ENCODE measurements at regions not wholly inside any gene's neighbourhood (a gene's known extent, or its start where the extent isn't known, plus 50 kb on each side); places are given as distances from the start of the nearest gene placed in this dataset.

GRCh38 chr1:168371477-168371876 is 90.8 kb downstream of the TBX19 start:
- H3K4me3 ChIP-seq (ENCODE audit: low read length) = no peak overlapping the region
- no peak for DNase-seq (ENCODE audit: low read depth)
- TF ChIP-seq CTCF (conservative IDR thresholded peaks at IDR 0.05; ENCODE audit: low read depth, low read length) = no peak

- DNase-seq (ENCODE audit: low read depth) = no peak
- no peak overlapping the region for H3K4me3 ChIP-seq (ENCODE audit: low read length)
- TF ChIP-seq CTCF (conservative IDR thresholded peaks at IDR 0.05; ENCODE audit: low read depth, low read length) = no peak
Observed at GRCh38 chr1:168370586-168370985, 89.9 kb downstream of the TBX19 start.

DNA sequence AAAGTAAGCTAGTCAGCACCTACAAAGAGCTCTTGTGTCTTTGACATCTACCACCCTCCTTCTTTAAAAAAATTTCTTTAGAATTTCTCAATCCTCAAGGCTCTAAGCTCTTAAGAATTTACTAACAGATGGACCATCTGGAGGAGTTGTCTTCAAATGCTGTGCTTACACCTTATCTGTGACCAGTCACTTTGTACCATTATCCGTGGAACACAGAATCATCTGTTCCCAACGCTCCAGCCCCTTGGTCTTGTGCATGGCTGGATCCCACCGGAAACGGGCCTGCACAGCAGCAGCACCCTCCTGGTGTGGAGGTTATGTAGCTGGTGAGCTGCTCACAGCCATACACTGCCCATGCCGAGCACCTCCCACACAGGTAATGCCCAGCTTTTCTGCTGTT is 89.0 kb downstream of the TBX19 start:
- H3K4me3 ChIP-seq (ENCODE audit: low read length) = no peak overlapping the region
- no peak for TF ChIP-seq CTCF (conservative IDR thresholded peaks at IDR 0.05; ENCODE audit: low read depth, low read length)
- no peak for DNase-seq (ENCODE audit: low read depth)

DNA sequence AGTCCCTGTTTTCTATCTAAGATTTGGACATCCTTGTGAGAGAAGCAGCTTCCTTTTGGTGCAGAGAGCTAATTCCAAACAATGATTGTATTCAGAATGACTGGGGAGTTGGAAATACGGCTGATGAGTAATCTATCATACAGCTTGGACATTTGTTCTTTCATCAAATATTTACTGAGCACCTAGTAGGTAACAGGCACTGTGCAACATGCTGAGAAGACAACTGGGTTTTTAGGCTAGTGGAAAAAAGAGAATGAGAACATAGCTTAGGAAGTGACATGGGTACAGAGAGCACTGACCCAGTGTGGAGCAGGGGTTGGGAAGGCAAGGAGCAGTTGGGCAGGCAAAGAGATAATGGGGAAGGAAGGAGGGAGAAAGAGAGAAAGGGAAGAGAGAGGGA is 87.5 kb downstream of the TBX19 start:
- no peak for DNase-seq (ENCODE audit: low read depth)
- H3K4me3 ChIP-seq (ENCODE audit: low read length) = no peak overlapping the region
- TF ChIP-seq CTCF (conservative IDR thresholded peaks at IDR 0.05; ENCODE audit: low read depth, low read length) = no peak

- DNase-seq (ENCODE audit: low read depth) = no peak
- peak; percentile 18 for TF ChIP-seq CTCF (conservative IDR thresholded peaks at IDR 0.05; ENCODE audit: low read depth, low read length)
- H3K4me3 ChIP-seq (ENCODE audit: low read length) = no peak overlapping the region
Observed at GRCh38 chr1:168365719-168366479, 85.2 kb downstream of the TBX19 start.
